HFF-Myc (cell line): ENCODE measurements at regions not wholly inside any gene's neighbourhood (a gene's known extent, or its start where the extent isn't known, plus 50 kb on each side); places are given as distances from the start of the nearest gene placed in this dataset.

Experiments
- DNase-seq: peaks from one replicate; pipeline ENCODE4 v3.0.0-alpha.2; 2011; ENCODE audit warnings: low read depth; ENCODE audit errors: extremely low read depth
- H3K4me3 ChIP-seq: replicated peaks from 2 replicates; pipeline ENCODE4 v1.5.1; 2011; ENCODE audit warnings: low read depth, mild to moderate bottlenecking, control low read depth, low read length
- TF ChIP-seq, protein P1 (sequence below): IDR thresholded peaks from 2 replicates; pipeline ENCODE4 v1.5.1; 2012; ENCODE audit warnings: mild to moderate bottlenecking, low read depth, low read length, control low read depth; ENCODE audit errors: missing control alignments

DNA sequence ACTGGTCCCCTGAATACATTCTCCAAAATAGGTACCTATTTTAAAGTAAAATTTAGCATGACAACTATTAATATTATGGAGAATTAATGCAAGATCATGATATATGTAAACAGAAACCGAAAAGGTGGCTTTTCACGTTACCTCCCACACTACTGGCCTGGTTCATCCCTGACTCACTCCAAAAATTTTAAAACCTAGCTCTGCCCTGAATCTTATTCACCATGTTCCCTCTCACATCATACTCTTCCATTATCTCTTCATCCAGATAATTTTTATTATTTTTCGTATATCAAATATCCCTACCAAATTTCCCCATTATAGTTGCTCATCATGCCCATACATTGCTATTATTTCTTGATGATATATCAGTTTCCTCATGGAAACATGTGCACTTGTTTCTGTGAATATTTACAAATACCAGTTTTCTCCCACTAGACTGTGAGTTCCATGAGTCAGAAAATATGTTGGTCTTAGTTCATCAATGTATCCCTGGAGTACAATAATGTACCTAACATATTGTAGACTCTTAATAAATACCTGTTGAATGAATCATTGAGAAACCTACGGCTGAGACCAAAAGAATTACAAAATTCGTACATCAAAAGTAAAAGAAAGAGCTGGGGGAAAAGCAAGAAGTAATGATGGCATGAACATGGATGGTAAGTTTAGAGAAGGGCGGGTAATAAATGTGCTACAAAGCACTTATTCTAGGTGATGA lies 360.1 kb upstream of the CHAC2 start:
- H3K4me3 ChIP-seq = no peak overlapping the region
- DNase-seq = no peak
- TF ChIP-seq, protein P1, sequence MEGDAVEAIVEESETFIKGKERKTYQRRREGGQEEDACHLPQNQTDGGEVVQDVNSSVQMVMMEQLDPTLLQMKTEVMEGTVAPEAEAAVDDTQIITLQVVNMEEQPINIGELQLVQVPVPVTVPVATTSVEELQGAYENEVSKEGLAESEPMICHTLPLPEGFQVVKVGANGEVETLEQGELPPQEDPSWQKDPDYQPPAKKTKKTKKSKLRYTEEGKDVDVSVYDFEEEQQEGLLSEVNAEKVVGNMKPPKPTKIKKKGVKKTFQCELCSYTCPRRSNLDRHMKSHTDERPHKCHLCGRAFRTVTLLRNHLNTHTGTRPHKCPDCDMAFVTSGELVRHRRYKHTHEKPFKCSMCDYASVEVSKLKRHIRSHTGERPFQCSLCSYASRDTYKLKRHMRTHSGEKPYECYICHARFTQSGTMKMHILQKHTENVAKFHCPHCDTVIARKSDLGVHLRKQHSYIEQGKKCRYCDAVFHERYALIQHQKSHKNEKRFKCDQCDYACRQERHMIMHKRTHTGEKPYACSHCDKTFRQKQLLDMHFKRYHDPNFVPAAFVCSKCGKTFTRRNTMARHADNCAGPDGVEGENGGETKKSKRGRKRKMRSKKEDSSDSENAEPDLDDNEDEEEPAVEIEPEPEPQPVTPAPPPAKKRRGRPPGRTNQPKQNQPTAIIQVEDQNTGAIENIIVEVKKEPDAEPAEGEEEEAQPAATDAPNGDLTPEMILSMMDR = no peak

DNA sequence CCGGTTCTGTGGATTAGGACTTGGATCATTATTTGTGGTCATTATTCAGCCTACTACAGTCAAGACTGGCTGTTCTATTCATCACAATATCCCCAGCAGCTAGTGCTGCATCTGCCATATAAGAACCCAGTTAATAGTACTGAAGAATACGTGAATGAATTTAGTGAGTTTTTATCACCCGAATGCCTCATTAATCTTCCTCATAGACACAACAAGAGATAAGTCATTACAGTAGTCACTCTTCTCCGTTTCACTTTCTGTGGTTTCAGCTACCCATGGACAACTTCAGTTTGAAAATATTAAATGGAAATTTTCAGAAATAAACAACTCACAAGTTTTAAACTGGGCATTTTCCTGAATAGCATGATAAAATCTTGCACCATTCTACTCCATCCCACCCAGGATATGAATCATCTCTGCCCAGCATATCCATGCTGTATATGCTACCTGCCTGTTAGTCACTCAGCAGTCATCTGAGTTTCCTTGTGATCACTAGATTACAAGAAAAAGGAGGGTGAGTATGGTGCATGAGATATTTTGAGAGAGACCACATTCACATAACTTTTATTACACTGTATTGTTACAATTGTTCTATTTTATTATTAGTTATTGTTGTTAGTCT lies 363.7 kb upstream of the CHAC2 start:
- TF ChIP-seq, protein P1 = no peak
- DNase-seq = no peak
- no peak overlapping the region for H3K4me3 ChIP-seq

DNA sequence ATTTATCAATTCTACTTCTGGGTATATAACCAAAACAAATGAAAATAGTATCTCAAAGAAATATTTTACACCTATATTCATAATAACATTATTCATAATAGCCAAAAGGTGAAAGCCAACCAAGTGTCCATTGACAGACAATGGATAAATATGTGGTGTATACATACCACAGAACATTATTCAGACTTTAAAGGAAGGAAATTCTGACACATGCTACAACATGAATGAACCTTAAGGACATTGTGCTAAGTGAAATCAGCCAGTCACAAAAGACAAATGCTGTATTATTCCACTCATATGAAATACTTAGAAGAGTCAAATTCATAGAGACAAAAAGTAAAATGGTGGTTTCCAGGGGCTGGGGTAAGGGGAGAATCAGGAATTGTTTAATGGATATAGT lies 370.5 kb upstream of the CHAC2 start:
- TF ChIP-seq, protein P1 = no peak
- no peak for DNase-seq
- no peak overlapping the region for H3K4me3 ChIP-seq

DNA sequence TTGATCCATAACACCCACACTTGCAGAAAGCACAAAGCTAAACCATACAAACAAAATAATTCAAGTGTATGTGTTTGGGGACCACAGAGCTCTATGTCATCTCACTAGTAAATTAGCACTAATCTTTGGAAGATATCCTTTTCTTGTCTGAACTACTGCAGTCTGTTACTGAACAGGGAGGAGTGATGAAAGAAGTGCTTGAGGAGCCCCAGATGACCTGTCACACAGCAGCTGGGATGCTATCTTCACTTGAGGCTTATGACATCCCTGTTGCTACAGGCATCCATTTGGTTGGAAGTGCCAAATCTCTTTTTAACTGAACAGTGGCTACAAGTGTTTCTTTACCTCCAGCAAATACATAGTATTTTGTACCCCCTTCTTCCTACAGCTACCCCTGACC lies 386.3 kb upstream of the CHAC2 start:
- no peak for DNase-seq
- TF ChIP-seq, protein P1 = no peak
- H3K4me3 ChIP-seq = no peak overlapping the region

DNA sequence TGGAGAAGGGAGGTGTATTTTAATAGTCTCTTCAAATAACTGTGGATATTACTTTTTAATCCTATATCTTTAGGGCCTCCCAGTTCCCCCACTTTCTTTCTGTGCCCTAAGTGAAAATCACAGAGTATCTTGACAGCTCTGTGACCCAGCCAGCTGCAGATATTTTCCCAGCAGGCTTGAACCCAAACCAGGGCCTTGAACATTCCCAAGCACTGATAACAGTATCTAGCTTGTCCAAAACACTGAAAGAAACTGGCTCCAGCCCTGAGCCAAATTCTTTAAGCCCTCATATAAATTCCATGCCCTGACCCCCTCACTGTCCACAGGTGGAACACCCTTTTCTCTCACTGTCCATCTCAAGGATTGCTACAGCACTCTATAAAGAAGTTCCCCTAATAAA lies 388.1 kb upstream of the CHAC2 start:
- H3K4me3 ChIP-seq = no peak overlapping the region
- TF ChIP-seq, protein P1 = no peak
- DNase-seq = no peak

DNA sequence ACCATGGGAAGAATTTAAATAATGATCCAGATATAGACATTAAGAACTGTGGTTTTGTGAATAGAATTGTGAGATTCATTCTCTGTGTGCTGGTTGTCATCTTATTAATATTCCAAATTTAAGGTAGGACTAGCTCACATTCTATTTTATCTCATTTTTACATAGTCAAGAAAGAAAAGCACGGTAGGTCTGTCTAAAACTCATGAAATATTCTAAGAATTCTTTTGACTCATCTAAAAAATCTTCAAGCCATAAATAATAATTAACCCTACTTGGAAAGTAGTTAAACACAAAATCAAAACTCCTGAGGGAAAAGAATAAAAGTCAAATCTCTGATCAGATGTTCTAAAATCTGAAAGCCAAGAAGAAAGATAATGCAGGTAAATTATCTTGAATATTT lies 388.8 kb upstream of the CHAC2 start:
- no peak overlapping the region for H3K4me3 ChIP-seq
- no peak for DNase-seq
- TF ChIP-seq, protein P1 = no peak
